Hematopoietic multipotent progenitor cell treated with erythropoietin and hydrocortisone succinate and interleukin-3 and kit ligand, for 6 days (in vitro differentiated cells): ENCODE measurements at regions not wholly inside any gene's neighbourhood (a gene's known extent, or its start where the extent isn't known, plus 50 kb on each side); places are given as distances from the start of the nearest gene placed in this dataset.

Source experiments
- DNase-seq: peaks from one replicate; pipeline ENCODE4 v3.0.0-alpha.2; 2015

DNA sequence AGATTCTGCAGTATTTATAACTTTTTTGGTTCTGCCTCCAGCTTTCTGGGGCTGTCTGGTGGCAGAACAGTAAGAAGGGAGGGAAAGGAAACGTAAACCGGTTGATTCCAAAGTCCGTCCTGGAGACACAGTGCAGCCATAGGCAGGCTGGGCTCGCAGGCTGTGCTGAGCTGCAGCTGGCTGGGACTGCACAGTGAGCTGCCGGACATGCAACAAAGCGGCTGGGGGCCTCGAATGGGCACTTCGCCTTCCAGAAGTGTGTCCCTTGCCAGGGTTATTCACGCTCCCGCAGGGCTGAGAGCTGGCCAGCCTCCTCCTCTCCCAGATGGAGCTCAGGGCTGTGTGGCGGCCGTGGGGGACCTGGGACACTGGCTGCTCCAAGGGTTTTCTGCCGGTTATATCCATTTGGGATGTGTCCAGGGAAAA is 78.1 kb upstream of the CD93 start:
- DNase-seq = no peak

- no peak for DNase-seq
These were observed 77.4 kb upstream of the CD93 start for GRCh38 chr20:23163562-23163961.

DNA sequence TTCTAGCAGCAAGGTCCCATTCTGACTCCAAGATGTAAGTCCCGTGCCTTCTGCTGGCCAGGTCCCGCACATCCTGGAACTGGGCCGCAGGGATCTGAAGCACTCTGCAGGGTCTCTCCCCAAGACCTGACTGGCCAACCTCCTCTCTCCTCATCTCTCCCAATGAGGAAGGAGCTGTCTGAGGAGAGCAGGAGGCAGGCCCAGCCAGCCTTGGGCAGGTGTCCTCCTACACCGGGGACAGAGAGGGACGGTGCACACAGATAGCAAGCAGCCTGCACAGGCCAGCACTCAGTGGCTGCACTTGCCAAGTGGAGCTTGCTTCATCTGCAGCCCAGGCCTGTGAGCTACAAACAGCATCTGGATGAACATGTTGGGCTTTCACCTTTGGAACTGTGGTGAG is 76.8 kb upstream of the CD93 start:
- DNase-seq = no peak

- peak; percentile 86 for DNase-seq
These were observed 76.0 kb upstream of the CD93 start for GRCh38 chr20:23161968-23162696.

- DNase-seq = no peak
These were observed 75.2 kb upstream of the CD93 start for GRCh38 chr20:23161244-23161891.

DNA sequence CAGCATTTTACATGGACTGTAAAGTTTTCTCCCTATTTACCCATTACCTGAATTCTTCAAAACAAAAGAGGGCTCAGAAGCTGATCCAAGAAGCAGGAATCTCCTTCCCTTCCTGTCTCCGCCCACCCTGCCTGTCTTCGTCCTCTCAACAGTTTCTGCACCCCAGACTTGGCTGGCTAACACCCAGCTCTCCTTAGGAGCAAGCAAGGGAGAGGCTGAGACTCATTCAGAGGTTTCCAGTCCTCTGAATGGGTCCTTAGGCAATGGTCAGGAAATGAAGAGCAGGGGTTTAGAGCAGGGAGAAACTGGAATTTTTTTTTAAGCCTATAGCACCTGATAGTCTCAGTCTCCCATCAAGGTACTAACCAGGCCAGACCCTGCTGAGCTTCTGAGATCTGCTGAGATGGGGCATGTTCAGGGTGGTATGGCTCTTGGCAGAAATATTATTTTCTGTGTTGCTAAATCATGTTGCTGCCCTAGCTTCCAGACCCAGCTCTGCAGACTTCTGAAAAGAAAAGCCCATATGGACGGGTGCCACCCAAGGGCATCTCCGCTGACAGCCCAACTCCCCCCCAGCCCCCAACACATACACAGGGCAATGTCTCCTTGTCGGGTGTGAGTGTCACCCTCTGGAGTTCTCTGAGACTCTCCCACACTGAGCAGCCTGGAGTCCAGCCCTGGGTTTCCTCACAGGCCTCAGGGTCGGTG is 74.6 kb upstream of the CD93 start:
- DNase-seq = no peak

- no peak for DNase-seq
These were observed 73.8 kb upstream of the CD93 start for GRCh38 chr20:23159947-23160318.

- no peak for DNase-seq
These were observed 73.3 kb upstream of the CD93 start for GRCh38 chr20:23159256-23159946.

GRCh38 chr20:23157734-23158133 is 71.6 kb upstream of the CD93 start:
- no peak for DNase-seq

GRCh38 chr20:23156842-23157423 is 70.8 kb upstream of the CD93 start:
- no peak for DNase-seq

GRCh38 chr20:23156170-23156841 is 70.2 kb upstream of the CD93 start:
- no peak for DNase-seq

DNA sequence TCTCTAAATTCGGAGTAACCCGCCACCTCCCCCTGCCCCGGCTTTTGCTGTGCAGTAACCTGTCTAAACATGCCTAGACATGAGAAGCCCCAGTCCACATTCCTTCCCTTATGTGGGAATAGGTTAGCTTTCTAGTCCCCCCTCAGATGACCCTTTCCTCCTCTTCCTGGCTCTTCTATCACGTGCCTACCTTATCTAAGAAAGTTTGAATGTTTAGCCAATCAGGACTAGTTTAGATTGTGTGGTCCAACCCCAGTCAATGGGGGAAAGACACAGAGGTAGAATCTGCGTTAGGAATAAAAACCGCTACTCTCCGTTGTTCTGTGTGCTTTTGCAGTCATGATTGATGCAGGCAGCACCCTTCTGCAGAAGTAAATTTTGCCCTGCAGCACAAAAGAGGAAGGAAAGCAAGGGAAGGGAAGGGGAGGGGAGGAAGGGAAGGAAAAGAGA is 69.0 kb upstream of the CD93 start:
- no peak for DNase-seq

DNA sequence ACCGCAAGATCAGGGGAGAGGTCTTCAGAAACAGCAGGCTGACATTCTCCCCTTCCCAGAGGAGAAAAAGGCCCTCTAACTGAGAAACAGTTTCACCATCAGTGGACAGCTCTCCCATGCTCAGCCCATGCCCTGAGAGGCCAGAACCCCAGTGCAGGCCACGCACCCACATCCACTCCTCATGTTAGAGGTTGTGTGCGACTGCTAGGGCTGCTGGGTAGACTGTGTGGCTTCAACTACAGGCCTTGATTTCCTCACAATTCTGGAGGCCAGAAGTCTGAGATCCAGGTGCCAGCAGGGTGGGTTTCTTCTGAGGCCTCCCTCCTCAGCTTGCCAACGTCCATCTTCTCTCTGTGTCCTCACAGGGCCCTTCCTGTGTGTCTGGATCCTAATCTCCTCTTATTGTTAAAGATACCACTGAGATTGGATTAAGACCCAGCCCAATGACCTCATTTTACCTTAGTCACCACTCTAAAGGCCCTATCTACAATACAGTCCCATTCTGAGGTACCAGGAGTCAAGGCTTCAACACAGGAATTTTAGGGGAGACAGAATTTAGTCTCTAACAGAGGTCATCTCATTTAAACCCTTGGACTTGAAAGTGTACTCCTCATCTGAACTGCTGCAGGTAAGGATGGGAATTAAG is 67.7 kb upstream of the CD93 start:
- DNase-seq = no peak

- DNase-seq = no peak
These were observed 66.8 kb upstream of the CD93 start for GRCh38 chr20:23152902-23153301.

- no peak for DNase-seq
These were observed 66.3 kb upstream of the CD93 start for GRCh38 chr20:23152308-23152892.

- no peak for DNase-seq
These were observed 65.8 kb upstream of the CD93 start for GRCh38 chr20:23151885-23152284.

- no peak for DNase-seq
These were observed 65.0 kb upstream of the CD93 start for GRCh38 chr20:23151008-23151703.

GRCh38 chr20:23150304-23151007 is 64.3 kb upstream of the CD93 start:
- no peak for DNase-seq

- no peak for DNase-seq
These were observed 63.6 kb upstream of the CD93 start for GRCh38 chr20:23149623-23150279.
